HepG2 (cell line): ENCODE measurements at regions not wholly inside any gene's neighbourhood (a gene's known extent, or its start where the extent isn't known, plus 50 kb on each side); places are given as distances from the start of the nearest gene placed in this dataset.

Experiments
- CBX5 ChIP-seq: sonication (generic); formaldehyde crosslinking; IDR thresholded peaks from 2 replicates; pipeline ENCODE4 v1.4.0; 2020; ENCODE audit warnings: missing genetic modification reagents, borderline replicate concordance
- CEBPB ChIP-seq: IDR thresholded peaks from 2 replicates; pipeline ENCODE4 v1.6.1; 2011; ENCODE audit warnings: low read depth, low read length, improper control_type of control experiment, borderline replicate concordance
- FIP1L1 ChIP-seq: fragments of 200-400 bp; formaldehyde crosslinking; IDR thresholded peaks from 2 replicates; pipeline ENCODE4 v1.6.1; 2018; ENCODE audit warnings: low read depth, mild to moderate bottlenecking, low read length, moderate library complexity, borderline replicate concordance; ENCODE audit not compliant: insufficient read depth
- GATAD1 ChIP-seq: IDR thresholded peaks from 2 replicates; pipeline ENCODE4 v1.6.1; 2016; ENCODE audit warnings: missing genetic modification reagents, missing compliant biosample characterization
- MATR3 ChIP-seq: sonication (generic); formaldehyde crosslinking; IDR thresholded peaks from 2 replicates; pipeline ENCODE4 v1.4.0; 2020; ENCODE audit warnings: missing genetic modification reagents
- MED1 ChIP-seq: sonication (generic); formaldehyde crosslinking; IDR thresholded peaks from 2 replicates; pipeline ENCODE4 v1.4.0; 2020; ENCODE audit warnings: missing genetic modification reagents
- MEF2D ChIP-seq: sonication (generic); formaldehyde crosslinking; IDR thresholded peaks from 2 replicates; pipeline ENCODE4 v1.5.1; 2020; ENCODE audit warnings: mild to moderate bottlenecking, missing genetic modification reagents
- MYC ChIP-seq: sonication (generic); formaldehyde crosslinking; IDR thresholded peaks from 2 replicates; pipeline ENCODE4 v1.9.0; 2021; ENCODE audit warnings: missing genetic modification reagents, borderline replicate concordance
- NCOA2 ChIP-seq: sonication (generic); formaldehyde crosslinking; IDR thresholded peaks from 2 replicates; pipeline ENCODE4 v1.8.0; 2022; ENCODE audit warnings: inconsistent platforms
- PHF21A ChIP-seq: sonication (generic); formaldehyde crosslinking; IDR thresholded peaks from 2 replicates; pipeline ENCODE4 v1.5.0; 2020; ENCODE audit warnings: mild to moderate bottlenecking, missing genetic modification reagents
- RARA ChIP-seq: IDR thresholded peaks from 2 replicates; pipeline ENCODE4 v1.6.1; 2016; ENCODE audit warnings: missing genetic modification reagents, missing compliant biosample characterization
- RERE ChIP-seq: IDR thresholded peaks from 2 replicates; pipeline ENCODE4 v1.6.1; 2016; ENCODE audit warnings: low read depth, missing genetic modification reagents, missing compliant biosample characterization
- RFXANK ChIP-seq: IDR thresholded peaks from 2 replicates; pipeline ENCODE4 v1.6.1; 2016
- SIN3A ChIP-seq: IDR thresholded peaks from 2 replicates; pipeline ENCODE4 v1.6.1; 2011; ENCODE audit warnings: low read depth, mild to moderate bottlenecking, control low read depth, low read length, borderline replicate concordance
- TAF15 ChIP-seq: fragments of 200-400 bp; formaldehyde crosslinking; IDR thresholded peaks from one replicate; pipeline ENCODE4 v1.6.1; 2018; ENCODE audit warnings: mild to moderate bottlenecking, low read depth, low read length; ENCODE audit not compliant: poor library complexity, severe bottlenecking
- TCF7 ChIP-seq: sonication (generic); IDR thresholded peaks from 2 replicates; pipeline ENCODE4 v1.6.1; 2016; ENCODE audit warnings: antibody characterized with exemption, low read depth
- ZBTB7A ChIP-seq: sonication (generic); formaldehyde crosslinking; IDR thresholded peaks from 2 replicates; pipeline ENCODE4 v1.8.0; 2022; ENCODE audit warnings: mild to moderate bottlenecking, missing genetic modification reagents
- ZFP36 ChIP-seq: fragments of 150-350 bp; IDR thresholded peaks from 2 replicates; pipeline ENCODE4 v1.6.1; 2018; ENCODE audit warnings: borderline replicate concordance, low read length, low read depth; ENCODE audit not compliant: partially characterized antibody
- ZNF12 ChIP-seq: sonication (generic); formaldehyde crosslinking; IDR thresholded peaks from 2 replicates; pipeline ENCODE4 v1.5.0; 2020; ENCODE audit warnings: missing genetic modification reagents
- ZNF7 ChIP-seq: IDR thresholded peaks from 2 replicates; pipeline ENCODE4 v1.6.1; 2016; ENCODE audit warnings: missing biosample characterization, missing genetic modification reagents
- ZSCAN20 ChIP-seq: sonication (generic); formaldehyde crosslinking; IDR thresholded peaks from 2 replicates; pipeline ENCODE4 v1.4.0; 2020; ENCODE audit warnings: missing genetic modification reagents, mild to moderate bottlenecking, borderline replicate concordance
- ZSCAN30 ChIP-seq: sonication (generic); formaldehyde crosslinking; IDR thresholded peaks from 2 replicates; pipeline ENCODE4 v1.5.0; 2020; ENCODE audit warnings: mild to moderate bottlenecking, missing genetic modification reagents
- ZZZ3 ChIP-seq: sonication (generic); formaldehyde crosslinking; IDR thresholded peaks from 2 replicates; pipeline ENCODE4 v1.4.0; 2020; ENCODE audit warnings: missing genetic modification reagents, mild to moderate bottlenecking, borderline replicate concordance
- TF ChIP-seq, protein P1 (sequence below): sonication (generic); formaldehyde crosslinking; IDR thresholded peaks from 2 replicates; pipeline ENCODE4 v1.4.0; 2020; ENCODE audit warnings: mild to moderate bottlenecking, missing genetic modification reagents
- TF ChIP-seq, protein P2 (sequence below): IDR thresholded peaks from 2 replicates; pipeline ENCODE4 v1.6.1; 2016; ENCODE audit warnings: low read depth, control low read depth

DNA sequence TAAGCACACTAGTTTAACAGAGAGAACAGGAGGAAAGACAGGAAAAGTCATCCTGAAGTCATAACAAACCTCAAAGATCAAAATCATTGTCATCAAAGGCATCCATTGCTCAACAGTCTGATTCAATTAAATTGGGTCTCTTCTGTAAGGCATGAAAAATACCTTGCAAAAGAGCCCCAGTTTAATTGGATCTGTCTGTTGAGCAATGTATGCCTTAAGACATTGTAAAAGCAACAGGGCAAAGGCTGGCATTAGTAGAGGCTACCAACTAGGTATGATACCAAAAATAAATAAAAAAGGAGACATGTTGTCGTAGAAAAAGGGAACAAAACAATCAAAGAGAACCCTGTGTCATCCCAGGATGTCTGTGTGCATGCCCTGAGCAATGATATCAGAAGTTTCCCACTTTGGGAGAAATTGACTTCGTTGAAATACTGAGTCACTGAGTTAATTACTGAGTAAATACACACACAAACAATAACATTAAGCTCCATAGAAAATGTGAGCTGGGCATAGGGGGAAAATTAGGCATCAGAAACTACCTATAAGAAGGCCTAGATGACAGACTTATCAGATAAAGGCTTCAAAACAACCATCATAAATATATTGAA is 1013.8 kb upstream of the CITED2 start (continued):
- TF ChIP-seq, protein P1, sequence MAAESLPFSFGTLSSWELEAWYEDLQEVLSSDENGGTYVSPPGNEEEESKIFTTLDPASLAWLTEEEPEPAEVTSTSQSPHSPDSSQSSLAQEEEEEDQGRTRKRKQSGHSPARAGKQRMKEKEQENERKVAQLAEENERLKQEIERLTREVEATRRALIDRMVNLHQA (CRISPR knock-in tag), result no peak
- TF ChIP-seq MED1 (CRISPR knock-in tag) (peak; percentile 25; the same call in 1 of the 2 replicates), NCOA2 (CRISPR knock-in tag) (peak; percentile 16; the same call in 1 of the 2 replicates), ZSCAN30 (no peak), MATR3 (CRISPR knock-in tag) (no peak), FIP1L1 (no peak), TAF15 (no peak), RARA (CRISPR knock-in tag) (0 out of 2 replicates have a peak, but pooled peaks have one; percentile 14), CBX5 (no peak), ZFP36 (no peak), RFXANK (CRISPR knock-in tag) (no peak), MEF2D (CRISPR knock-in tag) (no peak), ZNF7 (CRISPR knock-in tag) (no peak), MYC (CRISPR knock-in tag) (no peak), ZZZ3 (no peak), ZNF12 (CRISPR knock-in tag) (0 out of 2 replicates have a peak, but pooled peaks have one; percentile 19), TCF7 (0 out of 2 replicates have a peak, but pooled peaks have one; percentile 17), PHF21A (CRISPR knock-in tag) (no peak), SIN3A (no peak), GATAD1 (CRISPR knock-in tag) (0 out of 2 replicates have a peak, but pooled peaks have one; percentile 34), RERE (peak; percentile 37; the same call in 1 of the 2 replicates), CEBPB (peak; percentile 40; the same call in 1 of the 2 replicates), ZSCAN20 (no peak), ZBTB7A (CRISPR knock-in tag) (no peak)
- TF ChIP-seq, protein P2, sequence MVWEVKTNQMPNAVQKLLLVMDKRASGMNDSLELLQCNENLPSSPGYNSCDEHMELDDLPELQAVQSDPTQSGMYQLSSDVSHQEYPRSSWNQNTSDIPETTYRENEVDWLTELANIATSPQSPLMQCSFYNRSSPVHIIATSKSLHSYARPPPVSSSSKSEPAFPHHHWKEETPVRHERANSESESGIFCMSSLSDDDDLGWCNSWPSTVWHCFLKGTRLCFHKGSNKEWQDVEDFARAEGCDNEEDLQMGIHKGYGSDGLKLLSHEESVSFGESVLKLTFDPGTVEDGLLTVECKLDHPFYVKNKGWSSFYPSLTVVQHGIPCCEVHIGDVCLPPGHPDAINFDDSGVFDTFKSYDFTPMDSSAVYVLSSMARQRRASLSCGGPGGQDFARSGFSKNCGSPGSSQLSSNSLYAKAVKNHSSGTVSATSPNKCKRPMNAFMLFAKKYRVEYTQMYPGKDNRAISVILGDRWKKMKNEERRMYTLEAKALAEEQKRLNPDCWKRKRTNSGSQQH (CRISPR knock-in tag), result no peak
